Neural crest cell (in vitro differentiated cells): ENCODE measurements at regions not wholly inside any gene's neighbourhood (a gene's known extent, or its start where the extent isn't known, plus 50 kb on each side); places are given as distances from the start of the nearest gene placed in this dataset.

ENCODE experiments used
- DNase-seq: peaks from one replicate; pipeline ENCODE4 v3.0.0; 2021; ENCODE audit warnings: low read depth, mixed read lengths, low spot score
- H3K27ac Mint-ChIP-seq: one replicate; pipeline ENCODE4 v1.8.0; 2021; ENCODE audit warnings: mild to moderate bottlenecking, mixed read lengths; ENCODE audit not compliant: unreplicated experiment
- H3K27me3 Mint-ChIP-seq: 2 replicates; pipeline ENCODE4 v1.8.0; 2021; ENCODE audit warnings: low read depth, mild to moderate bottlenecking, mixed read lengths
- H3K36me3 Mint-ChIP-seq: 2 replicates; pipeline ENCODE4 v1.8.0; 2021; ENCODE audit warnings: low read depth, mild to moderate bottlenecking, mixed read lengths
- H3K4me1 Mint-ChIP-seq: 2 replicates; pipeline ENCODE4 v1.8.0; 2021; ENCODE audit warnings: mixed read lengths
- H3K4me3 Mint-ChIP-seq: one replicate; pipeline ENCODE4 v1.8.0; 2021; ENCODE audit warnings: mild to moderate bottlenecking, mixed read lengths
- H3K9me3 Mint-ChIP-seq: 2 replicates; pipeline ENCODE4 v1.8.0; 2021; ENCODE audit warnings: mixed read lengths
- TF ChIP-seq, protein P1 (sequence below): fragments of 200-600 bp; sonication (generic); conservative IDR thresholded peaks from 2 replicates; pipeline ENCODE4 v1.5.0; 2021; ENCODE audit warnings: antibody characterized with exemption, mild to moderate bottlenecking

DNA sequence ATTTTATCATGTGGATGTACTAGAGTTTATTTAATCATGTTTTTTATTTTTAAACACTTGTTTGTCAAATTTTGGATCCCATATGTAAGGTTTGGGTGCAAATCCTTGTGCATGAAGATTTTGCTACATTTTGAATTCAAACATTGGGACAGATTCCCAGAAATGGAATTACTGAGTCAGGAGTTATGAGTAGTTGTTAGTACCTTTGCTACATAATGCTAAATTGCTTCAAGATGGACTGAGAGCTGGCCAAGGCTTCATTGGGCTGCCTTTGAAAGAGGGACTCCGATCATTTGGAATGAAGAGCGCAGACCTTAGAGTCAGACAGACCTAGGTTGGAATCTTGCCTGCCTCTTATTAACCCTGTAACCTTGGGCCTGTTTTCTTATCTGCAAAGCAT lies 154.9 kb upstream of the PWP1 start:
- no peak for DNase-seq
- no peaks in the 10 kb centered on the region for H3K4me1 Mint-ChIP-seq
- H3K36me3 Mint-ChIP-seq: no peaks in the 10 kb centered on the region
- H3K27me3 Mint-ChIP-seq: peaks cover 12% of the 10 kb centered on the region
- H3K9me3 Mint-ChIP-seq: no peaks in the 10 kb centered on the region
- H3K4me3 Mint-ChIP-seq: no peak overlapping the region
- TF ChIP-seq, protein P1, sequence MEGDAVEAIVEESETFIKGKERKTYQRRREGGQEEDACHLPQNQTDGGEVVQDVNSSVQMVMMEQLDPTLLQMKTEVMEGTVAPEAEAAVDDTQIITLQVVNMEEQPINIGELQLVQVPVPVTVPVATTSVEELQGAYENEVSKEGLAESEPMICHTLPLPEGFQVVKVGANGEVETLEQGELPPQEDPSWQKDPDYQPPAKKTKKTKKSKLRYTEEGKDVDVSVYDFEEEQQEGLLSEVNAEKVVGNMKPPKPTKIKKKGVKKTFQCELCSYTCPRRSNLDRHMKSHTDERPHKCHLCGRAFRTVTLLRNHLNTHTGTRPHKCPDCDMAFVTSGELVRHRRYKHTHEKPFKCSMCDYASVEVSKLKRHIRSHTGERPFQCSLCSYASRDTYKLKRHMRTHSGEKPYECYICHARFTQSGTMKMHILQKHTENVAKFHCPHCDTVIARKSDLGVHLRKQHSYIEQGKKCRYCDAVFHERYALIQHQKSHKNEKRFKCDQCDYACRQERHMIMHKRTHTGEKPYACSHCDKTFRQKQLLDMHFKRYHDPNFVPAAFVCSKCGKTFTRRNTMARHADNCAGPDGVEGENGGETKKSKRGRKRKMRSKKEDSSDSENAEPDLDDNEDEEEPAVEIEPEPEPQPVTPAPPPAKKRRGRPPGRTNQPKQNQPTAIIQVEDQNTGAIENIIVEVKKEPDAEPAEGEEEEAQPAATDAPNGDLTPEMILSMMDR: no peak
- no peak overlapping the region for H3K27ac Mint-ChIP-seq

DNA sequence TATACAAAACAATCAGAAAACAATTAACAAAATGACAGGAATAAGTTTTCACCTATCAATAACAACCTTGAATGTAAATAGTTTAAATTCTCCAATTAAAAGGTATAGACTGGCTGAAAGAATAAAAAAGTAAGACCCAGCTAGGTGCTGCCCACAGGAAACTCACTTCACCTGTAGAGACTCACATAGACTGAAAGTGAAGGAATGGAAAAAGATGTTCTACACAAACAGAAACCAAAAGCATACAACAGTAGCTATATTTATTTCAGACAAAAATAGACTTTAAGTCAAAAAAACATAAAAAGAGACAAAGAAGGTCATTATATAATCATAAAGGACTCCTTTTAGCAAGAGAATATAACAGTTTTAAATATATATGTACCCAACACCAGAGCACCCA lies 152.4 kb upstream of the PWP1 start:
- TF ChIP-seq, protein P1: no peak
- H3K9me3 Mint-ChIP-seq: no peaks in the 10 kb centered on the region
- H3K27me3 Mint-ChIP-seq: peaks cover 14% of the 10 kb centered on the region
- DNase-seq: no peak
- no peaks in the 10 kb centered on the region for H3K4me1 Mint-ChIP-seq
- H3K4me3 Mint-ChIP-seq: no peak overlapping the region
- no peak overlapping the region for H3K27ac Mint-ChIP-seq
- H3K36me3 Mint-ChIP-seq: no peaks in the 10 kb centered on the region

DNA sequence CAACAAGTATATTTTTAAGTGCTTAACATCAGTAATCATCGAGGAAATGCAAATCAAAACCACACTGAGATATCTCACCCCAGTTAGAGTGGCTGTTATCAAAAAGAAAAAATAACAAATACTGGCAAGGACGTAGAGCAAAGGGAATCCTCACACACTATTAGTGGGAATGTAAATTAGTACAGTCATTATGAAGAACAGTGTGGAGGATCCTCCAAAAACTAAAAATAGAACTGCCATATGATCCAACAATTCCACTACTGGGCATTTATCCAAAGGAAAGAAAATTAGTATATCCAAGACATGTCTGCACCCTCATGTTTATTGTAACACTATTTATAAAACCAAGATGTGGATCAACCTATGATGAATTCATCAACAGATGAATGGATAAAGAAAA lies 149.0 kb upstream of the PWP1 start:
- Mint-ChIP-seq H3K4me3 (no peak overlapping the region), H3K4me1 (no peaks in the 10 kb centered on the region), H3K27me3 (peaks cover 14% of the 10 kb centered on the region)

DNA sequence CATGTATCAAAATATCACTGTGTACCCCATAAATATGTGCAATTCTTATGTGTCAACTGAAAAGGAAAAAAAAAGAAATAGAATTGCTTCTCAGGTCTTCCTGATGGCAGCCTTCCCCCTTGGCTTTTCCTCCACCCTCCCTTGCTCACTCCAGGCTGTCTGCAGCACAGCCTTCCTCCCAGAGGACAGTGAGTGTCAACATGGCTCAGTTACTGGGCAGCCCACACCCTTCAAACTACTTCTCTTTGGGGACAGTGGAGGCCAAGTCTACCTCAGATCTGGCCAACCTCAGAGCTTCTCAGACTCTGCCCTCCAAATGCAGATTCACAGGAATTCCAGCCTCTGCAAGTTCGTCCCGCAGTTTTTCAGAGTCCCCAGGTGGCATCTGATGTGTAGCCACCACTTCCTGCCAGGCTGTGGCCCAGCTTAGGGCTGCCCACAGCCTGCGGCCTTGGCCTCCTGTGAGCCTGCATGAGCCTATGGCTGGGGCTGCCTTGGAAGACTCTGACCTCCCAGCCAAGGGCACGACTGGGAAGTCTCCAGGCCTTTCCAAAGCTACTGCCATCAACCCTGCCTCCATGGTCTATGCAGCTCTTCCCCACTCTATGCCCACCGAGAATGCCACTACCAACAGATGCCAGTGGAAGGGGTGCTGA lies 148.0 kb upstream of the PWP1 start:
- H3K27me3 Mint-ChIP-seq: peaks cover 14% of the 10 kb centered on the region
- H3K27ac Mint-ChIP-seq: no peak overlapping the region
- no peak for DNase-seq
- TF ChIP-seq, protein P1: no peak
- H3K4me1 Mint-ChIP-seq: no peaks in the 10 kb centered on the region
- no peak overlapping the region for H3K4me3 Mint-ChIP-seq
- no peaks in the 10 kb centered on the region for H3K9me3 Mint-ChIP-seq
- H3K36me3 Mint-ChIP-seq: no peaks in the 10 kb centered on the region

More for the DNA sequence above, 149.0 kb upstream of the PWP1 start:
- Mint-ChIP-seq H3K36me3 (no peaks in the 10 kb centered on the region), H3K9me3 (no peaks in the 10 kb centered on the region), H3K27ac (no peak overlapping the region)
- TF ChIP-seq, protein P1: no peak
- no peak for DNase-seq

DNA sequence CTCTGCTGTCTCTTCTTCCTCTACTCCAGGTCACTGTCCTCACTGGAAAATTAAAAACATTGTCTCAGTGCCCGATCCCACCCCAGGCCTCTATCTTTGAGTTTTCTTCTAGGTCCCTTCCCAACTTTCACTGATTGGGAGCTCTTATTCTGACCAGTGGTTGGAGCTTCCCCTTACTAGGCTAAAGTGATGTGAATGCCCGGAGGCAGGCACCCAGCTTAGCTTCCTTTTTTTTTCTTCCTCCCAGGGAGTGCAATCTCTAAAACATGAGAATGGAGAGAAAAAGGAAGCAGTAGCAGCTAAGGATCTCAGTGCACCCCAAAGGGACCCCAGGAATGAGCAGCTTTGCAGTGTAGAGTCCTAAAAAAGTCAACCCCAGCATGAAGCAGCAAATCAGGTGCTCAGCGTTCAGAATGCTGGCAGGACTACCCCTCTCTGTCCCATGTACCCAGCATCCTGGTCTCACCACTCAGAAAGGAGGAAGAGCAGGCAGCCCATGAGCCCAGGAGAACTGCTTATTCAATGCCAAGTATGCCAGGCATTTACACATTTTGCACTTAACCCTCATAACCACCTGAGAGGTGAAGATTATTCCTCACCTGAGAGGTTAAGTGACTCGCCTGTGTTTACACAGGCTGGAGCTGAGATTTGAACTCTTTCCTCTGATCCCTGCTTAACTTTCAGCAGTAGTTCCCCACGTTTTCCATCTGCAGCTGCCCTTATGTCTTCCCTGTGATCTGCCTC lies 146.2 kb upstream of the PWP1 start:
- Mint-ChIP-seq H3K36me3 (no peaks in the 10 kb centered on the region), H3K27me3 (peaks cover 13% of the 10 kb centered on the region), H3K27ac (no peak overlapping the region), H3K4me3 (no peak overlapping the region), H3K9me3 (no peaks in the 10 kb centered on the region), H3K4me1 (no peaks in the 10 kb centered on the region)
- no peak for DNase-seq
- TF ChIP-seq, protein P1: no peak
